ENCODE measurements at regions not wholly inside any gene's neighbourhood (a gene's known extent, or its start where the extent isn't known, plus 50 kb on each side); places are given as distances from the start of the nearest gene placed in this dataset.

DNA sequence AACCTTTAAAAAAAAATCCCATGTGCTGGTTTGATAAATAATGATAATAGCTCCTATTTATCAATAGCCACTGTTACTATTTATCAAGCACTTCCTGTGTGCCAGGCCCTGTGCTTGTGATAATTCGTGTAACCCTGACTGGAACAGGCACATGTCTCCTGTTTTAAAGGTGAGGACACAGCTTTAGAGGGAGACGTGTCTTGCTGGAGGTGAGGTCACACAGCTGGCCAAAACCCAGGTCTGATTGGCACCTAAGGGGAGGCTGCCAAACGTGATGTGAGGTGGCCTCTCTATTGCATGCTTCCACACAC is 156.6 kb downstream of the VRK1 start:
- no peak for TF ChIP-seq CTCF (IDR thresholded peaks at IDR 0.05)
- TF ChIP-seq EP300 (IDR thresholded peaks at IDR 0.05): no peak
- no peak for TF ChIP-seq POLR2A (IDR thresholded peaks at IDR 0.05)
- TF ChIP-seq POLR2AphosphoS5 (IDR thresholded peaks at IDR 0.05): no peak
- WGBS, 2 donors (ENCODE audit: low coverage in 1 of 2): 45 to 80% methylated on average over 1 to 2 of the region's 3 CpGs
- no peaks in the 10 kb centered on the region for H3K9me3 ChIP-seq

DNA sequence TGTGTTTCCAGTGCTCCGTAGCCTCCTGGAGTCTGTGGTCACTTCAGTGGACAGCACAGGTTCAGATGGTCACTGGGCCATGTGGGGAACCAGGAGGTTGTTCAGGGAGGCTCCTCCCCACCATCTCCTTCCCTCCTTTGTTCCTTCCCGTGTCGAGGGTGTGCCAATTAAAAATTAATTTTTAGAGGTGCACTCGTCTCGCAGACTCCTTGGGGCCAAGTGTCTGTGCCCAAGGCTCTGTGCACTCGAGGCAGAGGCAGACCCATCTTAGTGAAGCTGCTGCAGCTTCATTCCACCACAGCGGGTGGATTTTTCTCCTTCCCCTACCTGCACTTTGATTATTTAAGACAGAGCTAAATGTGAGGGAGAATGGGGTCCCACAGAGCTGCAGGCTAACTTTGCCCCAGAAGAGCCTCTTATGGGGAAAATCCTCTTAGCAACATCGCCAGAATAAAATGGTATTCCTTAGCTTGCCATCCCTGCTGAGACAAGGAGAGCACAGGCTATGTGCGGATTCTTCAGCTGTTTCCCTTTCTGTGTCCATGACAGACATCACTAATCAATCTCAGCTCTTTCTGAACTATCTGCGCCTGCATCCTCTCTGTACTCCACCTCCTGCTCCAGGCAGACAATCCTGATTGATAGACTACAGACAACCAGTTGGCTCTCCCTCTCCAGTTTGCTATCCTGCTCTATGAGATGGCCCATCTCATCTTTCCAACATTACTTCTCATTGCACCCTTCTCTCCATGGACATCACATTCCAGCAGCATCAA is 159.5 kb downstream of the VRK1 start:
- ATAC-seq: no peak
- TF ChIP-seq POLR2A (IDR thresholded peaks at IDR 0.05) (no peak), EP300 (IDR thresholded peaks at IDR 0.05) (no peak)

More for the DNA sequence above, 156.6 kb downstream of the VRK1 start:
- H3K27ac ChIP-seq: no peak overlapping the region
- no peak overlapping the region for H3K4me3 ChIP-seq
- no peak for ATAC-seq
- no peaks in the 10 kb centered on the region for H3K36me3 ChIP-seq
- no peaks in the 10 kb centered on the region for H3K4me1 ChIP-seq
- H3K27me3 ChIP-seq: no peaks in the 10 kb centered on the region

GRCh38 chr14:96958057-96958456 is 160.9 kb downstream of the VRK1 start:
- Histone ChIP-seq H3K36me3 (no peaks in the 10 kb centered on the region), H3K9me3 (peaks cover 0 to 19% (median 0%) of the 10 kb centered on the region in 3 donors), H3K27ac (no peak overlapping the region), H3K4me1 (no peaks in the 10 kb centered on the region), H3K27me3 (peaks cover 4% of the 10 kb centered on the region), H3K4me3 (no peak overlapping the region)
- WGBS, 2 donors (ENCODE audit: low coverage in 1 of 2): 88 to 92% methylated on average over 6 to 9 of the region's 11 CpGs
- TF ChIP-seq POLR2A (IDR thresholded peaks at IDR 0.05) (no peak), POLR2AphosphoS5 (IDR thresholded peaks at IDR 0.05) (no peak), CTCF (IDR thresholded peaks at IDR 0.05) (no peak), EP300 (IDR thresholded peaks at IDR 0.05) (no peak)
- no peak for ATAC-seq

More for the DNA sequence above, 159.5 kb downstream of the VRK1 start:
- no peaks in the 10 kb centered on the region for H3K4me1 ChIP-seq
- H3K27me3 ChIP-seq: peaks cover 4% of the 10 kb centered on the region
- H3K36me3 ChIP-seq: no peaks in the 10 kb centered on the region
- H3K27ac ChIP-seq: no peak overlapping the region
- no peak overlapping the region for H3K4me3 ChIP-seq
- 69 to 80% methylated on average over 2 to 9 of the region's 10 CpGs for WGBS, 2 donors (ENCODE audit: low coverage in 1 of 2)
- H3K9me3 ChIP-seq: peaks cover 0 to 5% (median 0%) of the 10 kb centered on the region in 3 donors

DNA sequence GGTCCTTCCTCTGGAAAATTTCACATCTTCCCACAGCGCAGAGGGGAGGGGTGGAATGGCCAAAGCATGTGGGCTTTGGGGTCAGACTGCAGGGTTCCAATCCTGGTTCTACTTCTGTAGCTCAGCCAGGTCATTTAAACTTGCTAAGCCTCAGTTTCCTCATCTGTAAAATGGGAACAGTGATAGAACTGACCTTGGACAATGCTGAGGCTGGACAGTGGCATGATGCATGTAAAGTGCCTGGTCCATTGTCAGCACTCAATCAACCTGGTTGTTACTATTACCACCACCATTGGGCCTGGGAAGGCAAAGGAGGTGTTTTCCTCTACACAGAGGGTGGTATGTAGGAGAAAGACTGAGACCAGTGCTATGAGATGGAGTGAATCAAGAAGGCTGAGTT is 162.8 kb downstream of the VRK1 start:
- Histone ChIP-seq H3K27me3 (peaks cover 4% of the 10 kb centered on the region), H3K27ac (no peak overlapping the region), H3K4me1 (no peaks in the 10 kb centered on the region), H3K36me3 (no peaks in the 10 kb centered on the region), H3K9me3 (peaks cover 0 to 38% (median 0%) of the 10 kb centered on the region in 3 donors), H3K4me3 (no peak overlapping the region)
- TF ChIP-seq POLR2AphosphoS5 (IDR thresholded peaks at IDR 0.05) (no peak), POLR2A (IDR thresholded peaks at IDR 0.05) (no peak), EP300 (IDR thresholded peaks at IDR 0.05) (no peak), CTCF (IDR thresholded peaks at IDR 0.05) (no peak)
- no peak for ATAC-seq
- WGBS, 2 donors (ENCODE audit: low coverage in 1 of 2): no CpG with 5 or more reads among the region's 1 CpG

DNA sequence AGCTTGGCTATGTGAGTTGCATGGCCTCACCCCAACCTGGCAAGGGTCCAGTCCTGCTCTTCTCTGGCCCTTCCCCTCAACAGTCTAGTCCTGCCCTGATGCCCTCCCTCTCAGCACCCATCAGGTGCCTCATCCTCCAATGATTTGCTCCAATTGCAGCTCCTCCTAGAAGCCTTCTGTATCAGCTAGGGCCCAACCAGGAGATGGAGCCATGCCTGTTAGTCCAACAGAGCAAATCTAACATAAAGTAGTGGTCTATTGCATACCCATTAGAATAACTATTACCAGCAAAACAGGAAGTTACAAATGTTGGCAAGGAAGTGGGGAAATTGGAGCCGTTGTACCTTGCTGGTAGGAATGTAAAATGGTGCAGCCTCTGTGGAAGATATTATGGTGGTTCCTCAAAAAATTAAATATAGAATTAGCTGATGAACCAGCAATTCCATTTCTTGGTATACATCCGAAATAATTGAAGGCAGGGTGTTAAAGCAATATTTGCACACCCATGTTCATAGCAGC is 163.5 kb downstream of the VRK1 start:
- Histone ChIP-seq H3K27me3 (peaks cover 4% of the 10 kb centered on the region), H3K4me1 (no peaks in the 10 kb centered on the region), H3K27ac (no peak overlapping the region), H3K4me3 (no peak overlapping the region), H3K9me3 (peaks cover 0 to 41% (median 0%) of the 10 kb centered on the region in 3 donors), H3K36me3 (no peaks in the 10 kb centered on the region)
- WGBS, 2 donors (ENCODE audit: low coverage in 1 of 2): 50 to 69% methylated on average over 1 to 2 of the region's 2 CpGs
- ATAC-seq: no peak
- TF ChIP-seq CTCF (IDR thresholded peaks at IDR 0.05) (no peak), EP300 (IDR thresholded peaks at IDR 0.05) (no peak), POLR2A (IDR thresholded peaks at IDR 0.05) (no peak), POLR2AphosphoS5 (IDR thresholded peaks at IDR 0.05) (no peak)
